COR-L47 (cell line): ENCODE measurements at regions not wholly inside any gene's neighbourhood (a gene's known extent, or its start where the extent isn't known, plus 50 kb on each side); places are given as distances from the start of the nearest gene placed in this dataset.

Experiments
- DNase-seq: peaks from one replicate; lab custom pipeline; 2025; lab: John Stamatoyannopoulos, UW

- no peak for DNase-seq
Observed at GRCh38 chr6:14431385-14432330, 314.1 kb downstream of the CD83 start.

DNA sequence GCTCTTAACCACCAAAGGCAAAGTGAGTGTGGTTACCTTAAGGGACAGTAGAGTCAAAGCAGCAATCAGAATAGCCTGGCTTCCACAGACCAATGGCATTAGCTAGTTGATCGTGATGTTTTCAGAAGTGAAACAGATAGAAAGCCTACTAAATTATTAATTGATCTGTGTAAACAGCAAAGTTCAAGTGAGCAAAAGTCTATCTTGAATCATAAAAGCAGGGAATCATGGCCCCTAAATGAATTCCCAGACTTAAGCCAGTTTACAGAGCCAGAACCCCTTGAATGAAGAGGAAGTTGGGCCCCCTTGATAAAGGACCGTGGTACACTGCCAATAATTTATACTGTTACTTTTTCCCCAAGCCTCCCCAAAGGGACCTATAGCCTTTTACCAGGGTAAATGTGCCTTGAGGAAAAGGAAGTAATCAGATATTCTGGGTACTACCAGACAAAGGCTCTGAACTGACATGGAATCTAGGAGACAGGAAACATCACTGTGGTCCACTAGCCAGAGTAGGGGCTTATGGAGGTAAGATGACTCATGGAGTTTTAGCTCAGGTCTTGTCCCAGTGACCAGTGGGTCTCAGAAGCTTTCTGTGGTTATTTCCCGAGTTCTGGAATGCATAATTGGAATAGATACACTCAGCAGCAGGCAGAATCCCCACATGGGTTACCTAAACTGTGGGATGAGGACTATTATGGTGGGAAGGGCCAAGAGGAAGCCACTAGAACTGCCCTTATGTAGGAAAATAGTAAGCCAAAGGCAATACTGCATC, 317.5 kb downstream of the CD83 start:
- DNase-seq = no peak

DNA sequence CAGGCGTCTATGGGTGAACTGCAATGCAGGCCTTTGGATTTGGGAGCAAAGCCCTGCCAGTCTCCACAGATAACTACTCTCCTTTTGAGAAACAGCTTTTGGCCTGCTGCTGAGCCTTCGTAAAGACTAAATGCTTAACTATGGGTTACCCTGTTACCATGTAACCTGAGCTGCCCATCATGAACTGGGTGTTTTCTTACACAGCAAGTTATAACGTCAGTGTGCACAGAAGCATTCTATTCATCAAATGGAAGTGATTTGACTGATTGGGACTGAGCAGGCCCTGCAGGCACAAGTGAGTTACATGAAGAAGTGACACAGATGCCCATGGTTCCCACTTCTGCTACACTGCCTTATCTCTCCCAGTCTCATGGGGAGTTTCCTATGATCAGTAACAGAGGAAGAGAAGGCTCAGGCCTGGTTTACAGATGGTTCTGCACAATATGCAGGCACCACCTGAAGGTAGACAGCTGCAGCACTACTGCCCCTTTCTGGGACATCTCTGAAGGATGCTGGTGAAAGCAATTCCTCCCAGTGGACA, 319.1 kb downstream of the CD83 start:
- DNase-seq = peak; percentile 14

DNA sequence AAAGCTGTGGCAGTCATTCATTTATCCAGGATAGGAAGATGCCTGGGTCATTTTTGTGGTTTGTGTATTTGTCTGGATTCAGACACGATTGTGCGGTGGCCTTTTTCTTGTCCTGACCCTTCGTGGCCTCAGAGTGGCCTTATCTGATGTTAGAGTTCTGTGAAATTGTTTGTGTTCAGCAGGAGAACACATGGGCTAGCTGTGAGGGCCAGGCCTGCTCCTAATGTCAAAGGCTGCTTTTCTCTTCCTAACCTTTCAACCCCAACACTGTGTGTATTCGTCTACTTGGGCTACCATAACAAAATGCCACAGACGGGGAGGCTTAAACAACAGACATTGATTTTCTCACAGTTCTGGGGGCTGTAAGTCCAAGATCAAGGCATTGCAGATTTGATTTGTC, 321.8 kb downstream of the CD83 start:
- DNase-seq = no peak

DNA sequence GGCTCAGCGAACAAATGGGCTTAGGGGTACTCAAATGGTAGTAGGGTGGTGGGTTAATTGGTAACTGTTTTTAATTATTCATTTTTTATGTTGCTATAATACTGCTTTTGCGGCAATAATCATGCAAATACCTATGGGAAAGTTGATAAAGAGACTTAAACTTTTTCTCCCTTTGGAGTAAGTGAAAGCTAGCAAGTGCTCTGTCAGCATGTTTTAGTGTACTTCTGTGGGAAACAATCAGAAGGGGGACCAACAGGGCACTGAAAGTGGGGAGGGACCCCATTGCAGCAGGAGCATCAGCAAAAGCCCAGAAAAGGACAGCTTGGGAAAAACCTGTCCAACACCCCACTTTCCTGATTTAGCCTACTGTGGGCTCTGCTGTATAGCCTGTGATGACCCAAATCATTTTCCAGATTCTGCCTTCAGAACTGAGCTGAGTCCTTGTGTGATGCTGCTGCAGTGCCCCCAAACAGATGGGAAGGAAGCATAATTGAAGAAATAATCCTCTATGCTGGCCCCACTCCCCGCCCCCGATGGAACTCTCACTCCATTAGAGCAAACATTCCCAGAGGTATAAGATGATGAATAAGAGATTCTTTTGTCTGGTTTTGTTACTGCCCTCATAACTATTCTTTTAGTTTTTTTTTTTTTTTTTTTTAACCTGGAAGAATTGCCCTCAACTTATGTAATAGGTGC, 322.8 kb downstream of the CD83 start:
- DNase-seq = no peak

GRCh38 chr6:14440940-14441781, 323.6 kb downstream of the CD83 start:
- peak; percentile 93 for DNase-seq

GRCh38 chr6:14442242-14442641, 324.7 kb downstream of the CD83 start:
- DNase-seq = no peak

DNA sequence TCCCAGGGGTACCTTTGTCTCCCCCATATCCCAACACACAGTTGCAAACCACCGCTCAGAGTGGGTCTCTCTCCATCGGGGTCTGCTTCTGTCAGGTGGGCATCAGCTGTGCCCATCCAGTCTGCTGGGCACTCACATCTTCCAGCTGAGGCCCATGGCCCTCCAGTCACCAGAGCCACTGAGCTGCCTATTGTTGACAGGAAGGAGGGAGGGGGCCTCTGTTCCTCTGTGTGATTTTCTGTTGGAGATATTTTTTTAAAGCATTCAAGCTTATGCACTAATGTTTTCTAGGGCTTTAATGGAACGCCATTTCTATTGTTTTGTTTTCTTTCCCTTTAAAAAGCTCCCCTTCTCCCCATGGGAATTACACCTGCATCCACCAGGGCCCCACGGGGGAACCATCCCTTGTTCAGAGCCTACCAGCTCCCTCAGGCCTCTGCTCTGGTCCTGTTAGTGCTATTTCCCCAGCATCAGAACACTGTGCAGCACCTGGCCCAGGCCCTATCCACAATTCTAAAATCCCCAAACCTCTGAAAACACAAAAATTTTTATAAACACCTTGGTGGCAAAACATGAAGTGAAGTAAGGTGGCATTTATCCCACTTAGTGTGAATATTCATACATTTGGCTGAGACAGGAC, 326.2 kb downstream of the CD83 start:
- DNase-seq = no peak

- no peak for DNase-seq
Observed at GRCh38 chr6:14444295-14444972, 326.9 kb downstream of the CD83 start.

DNA sequence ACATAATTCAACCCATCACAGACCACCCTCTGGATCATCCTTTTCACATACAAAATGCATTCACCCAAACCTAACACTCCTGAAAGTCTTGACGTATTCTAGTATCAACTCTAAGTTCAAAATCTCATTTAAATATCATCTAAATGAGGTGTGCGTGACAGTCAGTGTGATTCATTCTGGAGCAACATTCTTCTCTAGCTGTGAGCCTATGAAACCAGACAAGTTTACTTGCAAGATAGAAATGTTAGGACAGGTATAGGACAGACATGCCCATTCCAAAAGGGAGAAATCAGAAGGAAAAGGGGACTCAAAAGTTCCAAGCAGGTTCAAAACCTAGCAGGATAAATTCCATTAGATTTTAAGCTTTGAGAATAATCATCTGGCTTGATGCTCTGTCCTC, 329.7 kb downstream of the CD83 start:
- no peak for DNase-seq

- DNase-seq = no peak
Observed at GRCh38 chr6:14448246-14448645, 330.7 kb downstream of the CD83 start.

DNA sequence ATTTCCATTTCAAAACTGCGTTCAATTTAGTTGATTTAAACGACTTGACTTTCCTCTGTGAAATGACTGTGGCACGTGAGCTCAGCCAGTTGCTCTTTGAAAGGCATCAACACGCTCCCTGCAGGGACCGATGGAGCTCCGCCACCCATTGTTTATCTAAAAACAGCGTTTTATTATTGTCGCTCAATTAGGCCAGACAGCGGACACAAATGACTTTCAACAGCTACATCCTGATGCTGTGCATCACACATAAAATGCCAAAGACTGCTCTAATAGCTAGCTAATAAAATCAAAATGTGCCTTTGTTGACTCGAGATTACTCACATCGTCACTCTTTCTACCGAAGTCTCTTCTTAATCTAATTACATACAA, 332.5 kb downstream of the CD83 start:
- DNase-seq = peak; percentile 96

DNA sequence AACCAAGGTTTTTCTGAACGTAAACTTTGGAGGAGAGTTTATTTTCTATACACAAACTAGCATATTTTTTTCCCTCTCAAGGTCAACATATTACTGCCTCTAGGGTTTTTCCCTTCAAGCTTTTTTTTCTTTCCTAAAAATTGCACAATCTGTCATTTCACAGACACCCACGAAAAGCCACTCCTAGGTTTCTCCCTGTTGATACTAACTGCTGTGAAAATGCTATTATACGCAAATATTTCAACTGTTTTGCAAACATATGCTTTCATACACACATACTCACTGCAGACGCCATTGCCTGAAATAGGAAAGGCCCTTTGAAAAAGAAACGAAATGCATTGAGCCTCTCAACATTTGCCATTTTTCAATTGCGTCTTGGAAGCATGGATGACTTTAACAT, 333.0 kb downstream of the CD83 start:
- DNase-seq = no peak

- no peak for DNase-seq
Observed at GRCh38 chr6:14451594-14452374, 334.2 kb downstream of the CD83 start.

GRCh38 chr6:14452567-14453527, 335.3 kb downstream of the CD83 start:
- DNase-seq = no peak

DNA sequence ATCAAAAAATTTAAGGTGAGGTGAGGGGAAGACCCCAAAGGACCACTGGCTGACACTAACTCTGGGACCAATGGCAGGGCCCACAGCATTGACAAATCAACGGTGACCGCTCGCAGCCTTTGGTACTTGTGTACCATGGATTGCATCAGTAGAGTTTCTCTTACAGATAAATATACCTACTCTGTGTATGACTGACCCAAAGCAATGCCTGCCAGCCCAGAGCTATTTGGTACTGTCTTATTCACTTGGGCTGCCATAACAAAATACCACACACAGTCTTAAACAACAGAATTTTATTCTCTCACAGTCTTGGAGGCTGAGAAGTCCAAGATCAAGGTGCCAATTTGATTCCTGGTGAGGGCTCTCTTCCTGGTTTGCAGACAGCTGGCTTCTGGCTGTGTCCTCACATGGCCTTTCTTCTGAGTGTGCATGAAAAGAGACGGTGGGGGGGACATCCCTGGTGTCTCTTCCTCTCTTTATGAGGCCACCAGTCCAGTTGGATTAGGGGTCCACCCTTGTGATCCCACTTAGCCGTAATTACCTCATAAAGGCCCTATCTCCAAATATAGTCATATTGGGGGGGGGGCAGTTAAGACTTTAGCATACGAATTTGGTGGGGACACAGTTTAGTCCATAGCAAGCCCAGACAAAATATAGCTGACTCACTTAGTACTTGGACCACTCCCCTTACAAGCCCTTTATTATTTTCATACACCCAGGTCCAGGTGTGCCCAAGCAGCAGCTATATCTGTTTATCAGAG, 336.3 kb downstream of the CD83 start:
- peak; percentile 41 for DNase-seq

DNA sequence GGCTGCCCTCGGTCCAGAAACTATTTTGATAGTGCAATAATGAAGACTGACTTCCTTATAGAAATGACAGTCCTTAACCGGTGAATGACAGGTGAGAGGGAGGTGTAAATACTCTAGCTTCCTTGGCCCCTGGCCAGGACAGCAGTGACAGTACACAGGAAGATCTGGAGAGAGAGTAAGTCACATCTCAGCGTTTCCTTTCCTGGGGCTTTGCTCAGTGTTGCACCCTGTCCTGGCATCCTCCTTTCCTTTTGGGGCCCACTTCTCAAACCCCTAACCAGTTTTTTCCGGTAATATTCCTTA, 336.9 kb downstream of the CD83 start:
- DNase-seq = peak; percentile 82

GRCh38 chr6:14455427-14455826, 337.9 kb downstream of the CD83 start:
- DNase-seq = no peak
